ENCODE measurements at regions not wholly inside any gene's neighbourhood (a gene's known extent, or its start where the extent isn't known, plus 50 kb on each side); places are given as distances from the start of the nearest gene placed in this dataset.

DNA sequence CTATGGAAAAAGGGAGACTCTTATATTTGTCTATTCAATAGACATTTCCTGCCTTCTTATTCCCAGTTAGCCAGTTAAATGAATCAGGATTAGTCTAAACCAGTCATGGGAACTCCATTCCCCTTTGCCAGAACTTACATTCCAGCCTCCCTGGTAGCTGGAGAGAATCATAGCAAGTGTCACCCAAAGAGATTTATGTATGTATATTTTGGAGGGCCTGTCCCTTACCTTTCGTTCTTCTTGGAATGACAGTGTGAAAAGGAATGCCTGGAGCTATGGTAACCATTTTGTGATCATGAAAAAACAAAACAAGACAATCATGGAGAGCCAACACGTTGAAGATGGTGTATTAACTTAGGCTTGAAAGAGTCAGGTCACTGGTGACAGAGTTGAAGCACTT, 627.7 kb downstream of the CCDC171 start:
- no peak for DNase-seq (ENCODE audit: extremely low spot score)
- POLR2A ChIA-PET, result no interaction called here
- CTCF ChIA-PET, result interaction anchor here (0.9 kb wide), 1 partner anchor 9 kb away, joined by 3 read pairs; no protein-coding TSS in a partner anchor
- TF ChIP-seq, protein P1, sequence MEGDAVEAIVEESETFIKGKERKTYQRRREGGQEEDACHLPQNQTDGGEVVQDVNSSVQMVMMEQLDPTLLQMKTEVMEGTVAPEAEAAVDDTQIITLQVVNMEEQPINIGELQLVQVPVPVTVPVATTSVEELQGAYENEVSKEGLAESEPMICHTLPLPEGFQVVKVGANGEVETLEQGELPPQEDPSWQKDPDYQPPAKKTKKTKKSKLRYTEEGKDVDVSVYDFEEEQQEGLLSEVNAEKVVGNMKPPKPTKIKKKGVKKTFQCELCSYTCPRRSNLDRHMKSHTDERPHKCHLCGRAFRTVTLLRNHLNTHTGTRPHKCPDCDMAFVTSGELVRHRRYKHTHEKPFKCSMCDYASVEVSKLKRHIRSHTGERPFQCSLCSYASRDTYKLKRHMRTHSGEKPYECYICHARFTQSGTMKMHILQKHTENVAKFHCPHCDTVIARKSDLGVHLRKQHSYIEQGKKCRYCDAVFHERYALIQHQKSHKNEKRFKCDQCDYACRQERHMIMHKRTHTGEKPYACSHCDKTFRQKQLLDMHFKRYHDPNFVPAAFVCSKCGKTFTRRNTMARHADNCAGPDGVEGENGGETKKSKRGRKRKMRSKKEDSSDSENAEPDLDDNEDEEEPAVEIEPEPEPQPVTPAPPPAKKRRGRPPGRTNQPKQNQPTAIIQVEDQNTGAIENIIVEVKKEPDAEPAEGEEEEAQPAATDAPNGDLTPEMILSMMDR (IDR thresholded peaks at IDR 0.05; ENCODE audit: control extremely low read depth, extremely low read depth, low read depth, missing control alignments), result no peak

DNA sequence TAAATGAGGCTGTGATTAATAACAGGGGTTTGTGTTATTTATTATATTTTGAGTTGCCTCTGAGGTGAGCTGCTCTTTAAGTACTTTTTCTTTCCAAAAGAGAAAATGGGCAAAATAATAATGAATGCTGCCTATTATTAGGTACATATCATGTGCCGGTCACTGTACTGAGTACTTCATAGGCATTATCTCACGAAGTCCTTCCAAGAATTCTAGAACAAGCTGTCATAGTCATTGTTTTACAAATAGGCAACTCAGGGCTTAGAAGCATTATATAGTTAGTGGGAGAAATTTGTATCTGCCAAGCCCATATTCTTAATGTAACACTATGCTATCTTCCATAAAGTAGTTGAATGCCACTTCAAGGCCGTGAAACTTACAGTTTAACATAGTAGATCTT, 628.7 kb downstream of the CCDC171 start:
- no peak for DNase-seq (ENCODE audit: extremely low spot score)
- CTCF ChIA-PET, result no interaction called here
- POLR2A ChIA-PET, result no interaction called here
- TF ChIP-seq, protein P1 (IDR thresholded peaks at IDR 0.05; ENCODE audit: control extremely low read depth, extremely low read depth, low read depth, missing control alignments), result no peak

DNA sequence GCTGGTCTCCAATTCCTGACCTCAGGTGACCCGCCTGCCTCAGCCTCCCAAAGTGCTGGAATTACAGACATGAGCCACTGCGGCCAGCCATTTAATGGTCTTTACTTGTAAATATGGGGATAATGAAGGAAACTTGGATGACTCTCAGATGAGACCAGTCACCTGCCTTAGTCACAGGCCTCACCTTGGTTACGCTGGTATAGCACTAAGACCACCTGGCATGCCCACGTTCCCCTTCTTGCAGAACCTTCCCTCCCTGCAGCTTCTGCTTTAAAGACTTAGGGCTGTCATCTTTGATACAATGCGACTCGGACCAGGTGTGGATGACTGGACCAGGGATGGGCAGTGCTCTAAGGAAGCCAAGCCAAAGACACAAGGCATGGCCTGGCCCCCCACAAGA, 629.9 kb downstream of the CCDC171 start:
- TF ChIP-seq, protein P1 (IDR thresholded peaks at IDR 0.05; ENCODE audit: control extremely low read depth, extremely low read depth, low read depth, missing control alignments), result no peak
- CTCF ChIA-PET, result no interaction called here
- POLR2A ChIA-PET, result no interaction called here

DNA sequence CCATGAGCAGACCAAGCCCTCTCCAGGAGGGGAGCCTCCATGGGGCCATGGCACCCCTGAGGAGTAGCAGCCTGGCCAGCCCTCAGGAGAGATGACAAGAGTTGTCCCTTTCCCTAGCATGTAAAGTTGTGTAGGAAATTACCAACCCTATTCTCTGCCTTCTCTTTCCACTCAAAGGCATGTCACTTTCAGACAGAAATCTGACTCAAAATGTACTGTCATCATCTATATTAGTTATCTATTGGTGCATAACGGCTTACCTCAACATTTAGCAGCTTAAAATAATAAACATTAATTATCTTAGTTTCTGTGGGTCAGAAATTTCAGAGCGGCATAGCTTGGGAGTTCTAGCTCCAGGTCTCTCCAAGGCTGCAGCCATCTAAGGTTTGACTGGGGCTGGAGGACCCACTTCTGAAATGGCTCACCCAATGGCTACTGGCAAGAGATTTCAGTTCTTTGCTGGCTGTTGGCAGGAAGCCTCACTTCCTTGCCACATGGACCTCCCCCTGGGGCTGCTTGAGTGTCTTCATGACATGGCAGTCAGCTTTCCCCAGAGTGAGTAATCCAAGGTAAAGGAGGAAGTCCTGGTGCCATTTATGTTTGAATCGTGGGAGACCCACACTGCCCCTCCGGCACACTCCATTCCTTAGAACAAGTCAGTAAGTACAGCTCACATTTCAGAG, 632.3 kb downstream of the CCDC171 start:
- TF ChIP-seq, protein P1 (IDR thresholded peaks at IDR 0.05; ENCODE audit: control extremely low read depth, extremely low read depth, low read depth, missing control alignments), result no peak
- CTCF ChIA-PET, result interaction anchor here (1.7 kb wide), 1 partner anchor 11 kb away, joined by 6 read pairs; no protein-coding TSS in a partner anchor
- POLR2A ChIA-PET, result no interaction called here
- no peak for DNase-seq (ENCODE audit: extremely low spot score)

More for the DNA sequence above, 629.9 kb downstream of the CCDC171 start:
- no peak for DNase-seq (ENCODE audit: extremely low spot score)

DNA sequence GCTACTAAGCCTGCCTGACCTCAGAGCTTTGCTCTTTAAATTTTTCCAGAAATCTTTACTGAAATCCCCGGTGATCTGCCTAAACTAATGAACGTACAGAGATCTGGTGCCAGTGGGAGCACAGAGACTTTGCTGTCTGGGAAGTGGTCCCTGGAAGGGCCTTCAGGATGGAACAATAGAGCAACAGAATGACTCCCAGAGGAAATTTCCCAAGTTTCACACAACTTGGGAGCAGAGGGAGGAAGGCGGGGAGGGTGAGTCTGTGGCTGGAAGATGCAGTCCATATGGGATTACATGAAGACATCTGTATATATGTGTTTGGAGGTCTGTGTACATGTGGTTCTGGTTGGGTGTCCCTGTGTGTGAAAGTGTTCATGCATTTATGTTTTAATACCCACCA, 638.3 kb downstream of the CCDC171 start:
- TF ChIP-seq, protein P1 (IDR thresholded peaks at IDR 0.05; ENCODE audit: control extremely low read depth, extremely low read depth, low read depth, missing control alignments), result no peak
- ChIA-PET CTCF (interaction anchor here (0.7 to 1.8 kb wide), 3 partner anchors 13 to 1272 kb away, joined by 3 to 4 read pairs (median 4); no protein-coding TSS in a partner anchor), POLR2A (no interaction called here)
- DNase-seq (ENCODE audit: extremely low spot score), result no peak

DNA sequence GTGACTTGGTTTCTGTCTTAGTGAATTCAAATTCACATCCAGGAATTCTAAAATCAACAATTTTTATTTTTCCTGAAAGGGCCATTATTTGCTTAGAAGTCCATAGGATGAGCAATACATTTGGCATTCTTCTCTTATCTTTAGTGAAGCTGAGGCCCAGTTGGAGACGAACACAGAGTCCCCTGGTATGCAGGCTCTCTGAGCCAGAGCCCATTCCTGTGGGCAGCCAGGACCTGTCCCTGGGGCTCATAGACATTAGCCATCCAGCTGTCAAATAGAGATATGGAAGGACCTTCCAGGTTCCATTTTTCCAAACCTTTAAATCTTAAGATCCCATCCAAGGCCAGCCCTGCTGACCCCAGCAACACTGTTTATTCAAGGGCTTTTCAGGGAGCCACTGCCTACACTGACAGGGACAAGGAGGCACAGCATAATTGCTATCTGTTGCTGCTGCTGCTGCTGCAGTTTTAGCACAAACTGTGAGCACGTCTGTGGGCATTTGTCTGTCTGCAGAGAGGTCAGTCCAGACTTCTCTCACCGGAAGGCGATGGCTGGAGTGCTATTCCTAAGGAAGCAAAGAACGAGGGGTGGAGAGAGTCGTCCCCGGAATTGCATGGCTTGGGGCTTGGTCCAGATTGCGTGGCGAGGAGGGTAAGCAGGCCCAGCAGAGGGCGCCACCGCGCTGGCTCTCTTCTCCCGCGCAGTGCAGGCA, 639.0 kb downstream of the CCDC171 start:
- CTCF ChIA-PET, result interaction anchor here (0.7 to 0.9 kb wide), 2 partner anchors 12 to 1271 kb away, joined by 3 to 4 read pairs; no protein-coding TSS in a partner anchor
- DNase-seq (ENCODE audit: extremely low spot score), result peak; percentile 61
- TF ChIP-seq, protein P1 (IDR thresholded peaks at IDR 0.05; ENCODE audit: control extremely low read depth, extremely low read depth, low read depth, missing control alignments), result peak; percentile 60
- POLR2A ChIA-PET, result no interaction called here

All from GM10248 (cell line).